HL-60 (cell line): ENCODE measurements at regions not wholly inside any gene's neighbourhood (a gene's known extent, or its start where the extent isn't known, plus 50 kb on each side); places are given as distances from the start of the nearest gene placed in this dataset.

Source experiments
- DNase-seq, 2 experiments: peaks; one replicate each; pipeline ENCODE4 v3.0.0-alpha.2; 2010 to 2020; ENCODE audit warnings: low read depth in 1 of 2, low spot score in 1 of 2
- H3K27ac ChIP-seq: fragments of 250-450 bp; sonication (Bioruptor Pico); replicated peaks from 2 replicates; pipeline ENCODE4 v1.5.1; 2020; ENCODE audit warnings: mild to moderate bottlenecking, moderate library complexity
- H3K27me3 ChIP-seq: fragments of 250-450 bp; sonication (Bioruptor Pico); 2 replicates; pipeline ENCODE4 v1.5.1; 2021; ENCODE audit warnings: mild to moderate bottlenecking, moderate library complexity; ENCODE audit not compliant: insufficient read depth, poor library complexity, severe bottlenecking
- H3K4me3 ChIP-seq: replicated peaks from 2 replicates; pipeline ENCODE4 v1.5.1; 2011; ENCODE audit warnings: mild to moderate bottlenecking, control low read depth, low read length; ENCODE audit not compliant: insufficient read depth
- GABPA ChIP-seq: IDR thresholded peaks from 2 replicates; pipeline ENCODE4 v1.6.1; 2012; ENCODE audit warnings: low read depth
- POLR2AphosphoS5 ChIP-seq: IDR thresholded peaks from 2 replicates; pipeline ENCODE4 v1.6.1; 2012; ENCODE audit warnings: low read depth
- SPI1 ChIP-seq: IDR thresholded peaks from 2 replicates; pipeline ENCODE4 v1.6.1; 2012; ENCODE audit warnings: low read depth, mild to moderate bottlenecking, borderline replicate concordance
- TF ChIP-seq, protein P1 (sequence below): IDR thresholded peaks from 2 replicates; pipeline ENCODE4 v1.6.1; 2012; ENCODE audit warnings: low read depth; ENCODE audit not compliant: insufficient replicate concordance
- TF ChIP-seq, protein P2 (sequence below): IDR thresholded peaks from one replicate; pipeline ENCODE4 v1.5.1; 2011; ENCODE audit warnings: low read length, control low read depth, inconsistent platforms; ENCODE audit not compliant: insufficient read depth

DNA sequence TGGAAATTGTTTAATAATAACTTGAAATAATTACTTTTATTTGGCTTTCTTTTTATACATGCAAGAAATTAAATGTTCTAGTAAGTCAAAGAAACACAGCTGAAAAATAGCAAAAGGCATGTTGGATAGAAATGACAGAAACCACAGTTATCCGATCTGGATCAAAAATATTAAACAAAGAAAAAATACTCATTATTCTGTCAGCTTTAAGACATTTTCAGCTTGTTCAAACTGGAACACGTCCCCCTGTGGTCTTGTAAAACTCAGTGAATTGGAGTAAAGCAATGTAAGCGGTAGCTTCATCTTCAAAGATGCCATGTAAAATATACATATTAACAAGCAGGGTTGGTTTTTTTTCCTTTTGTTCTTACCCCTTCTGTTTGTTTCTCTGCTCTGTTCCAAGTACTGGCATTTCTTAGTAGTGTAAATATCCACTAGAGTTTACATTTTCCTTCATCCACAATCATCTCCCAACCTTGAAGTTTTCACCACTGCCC lies 223.4 kb downstream of the IGSF11 start:
- no peaks in the 10 kb centered on the region for H3K27me3 ChIP-seq
- TF ChIP-seq SPI1, result no peak
- TF ChIP-seq, protein P1, sequence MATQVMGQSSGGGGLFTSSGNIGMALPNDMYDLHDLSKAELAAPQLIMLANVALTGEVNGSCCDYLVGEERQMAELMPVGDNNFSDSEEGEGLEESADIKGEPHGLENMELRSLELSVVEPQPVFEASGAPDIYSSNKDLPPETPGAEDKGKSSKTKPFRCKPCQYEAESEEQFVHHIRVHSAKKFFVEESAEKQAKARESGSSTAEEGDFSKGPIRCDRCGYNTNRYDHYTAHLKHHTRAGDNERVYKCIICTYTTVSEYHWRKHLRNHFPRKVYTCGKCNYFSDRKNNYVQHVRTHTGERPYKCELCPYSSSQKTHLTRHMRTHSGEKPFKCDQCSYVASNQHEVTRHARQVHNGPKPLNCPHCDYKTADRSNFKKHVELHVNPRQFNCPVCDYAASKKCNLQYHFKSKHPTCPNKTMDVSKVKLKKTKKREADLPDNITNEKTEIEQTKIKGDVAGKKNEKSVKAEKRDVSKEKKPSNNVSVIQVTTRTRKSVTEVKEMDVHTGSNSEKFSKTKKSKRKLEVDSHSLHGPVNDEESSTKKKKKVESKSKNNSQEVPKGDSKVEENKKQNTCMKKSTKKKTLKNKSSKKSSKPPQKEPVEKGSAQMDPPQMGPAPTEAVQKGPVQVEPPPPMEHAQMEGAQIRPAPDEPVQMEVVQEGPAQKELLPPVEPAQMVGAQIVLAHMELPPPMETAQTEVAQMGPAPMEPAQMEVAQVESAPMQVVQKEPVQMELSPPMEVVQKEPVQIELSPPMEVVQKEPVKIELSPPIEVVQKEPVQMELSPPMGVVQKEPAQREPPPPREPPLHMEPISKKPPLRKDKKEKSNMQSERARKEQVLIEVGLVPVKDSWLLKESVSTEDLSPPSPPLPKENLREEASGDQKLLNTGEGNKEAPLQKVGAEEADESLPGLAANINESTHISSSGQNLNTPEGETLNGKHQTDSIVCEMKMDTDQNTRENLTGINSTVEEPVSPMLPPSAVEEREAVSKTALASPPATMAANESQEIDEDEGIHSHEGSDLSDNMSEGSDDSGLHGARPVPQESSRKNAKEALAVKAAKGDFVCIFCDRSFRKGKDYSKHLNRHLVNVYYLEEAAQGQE, result no peak
- no peak for TF ChIP-seq GABPA
- TF ChIP-seq POLR2AphosphoS5, result no peak
- TF ChIP-seq, protein P2, sequence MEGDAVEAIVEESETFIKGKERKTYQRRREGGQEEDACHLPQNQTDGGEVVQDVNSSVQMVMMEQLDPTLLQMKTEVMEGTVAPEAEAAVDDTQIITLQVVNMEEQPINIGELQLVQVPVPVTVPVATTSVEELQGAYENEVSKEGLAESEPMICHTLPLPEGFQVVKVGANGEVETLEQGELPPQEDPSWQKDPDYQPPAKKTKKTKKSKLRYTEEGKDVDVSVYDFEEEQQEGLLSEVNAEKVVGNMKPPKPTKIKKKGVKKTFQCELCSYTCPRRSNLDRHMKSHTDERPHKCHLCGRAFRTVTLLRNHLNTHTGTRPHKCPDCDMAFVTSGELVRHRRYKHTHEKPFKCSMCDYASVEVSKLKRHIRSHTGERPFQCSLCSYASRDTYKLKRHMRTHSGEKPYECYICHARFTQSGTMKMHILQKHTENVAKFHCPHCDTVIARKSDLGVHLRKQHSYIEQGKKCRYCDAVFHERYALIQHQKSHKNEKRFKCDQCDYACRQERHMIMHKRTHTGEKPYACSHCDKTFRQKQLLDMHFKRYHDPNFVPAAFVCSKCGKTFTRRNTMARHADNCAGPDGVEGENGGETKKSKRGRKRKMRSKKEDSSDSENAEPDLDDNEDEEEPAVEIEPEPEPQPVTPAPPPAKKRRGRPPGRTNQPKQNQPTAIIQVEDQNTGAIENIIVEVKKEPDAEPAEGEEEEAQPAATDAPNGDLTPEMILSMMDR, result no peak
- no peak overlapping the region for H3K27ac ChIP-seq
- H3K4me3 ChIP-seq, result no peak overlapping the region
- no peak for DNase-seq

DNA sequence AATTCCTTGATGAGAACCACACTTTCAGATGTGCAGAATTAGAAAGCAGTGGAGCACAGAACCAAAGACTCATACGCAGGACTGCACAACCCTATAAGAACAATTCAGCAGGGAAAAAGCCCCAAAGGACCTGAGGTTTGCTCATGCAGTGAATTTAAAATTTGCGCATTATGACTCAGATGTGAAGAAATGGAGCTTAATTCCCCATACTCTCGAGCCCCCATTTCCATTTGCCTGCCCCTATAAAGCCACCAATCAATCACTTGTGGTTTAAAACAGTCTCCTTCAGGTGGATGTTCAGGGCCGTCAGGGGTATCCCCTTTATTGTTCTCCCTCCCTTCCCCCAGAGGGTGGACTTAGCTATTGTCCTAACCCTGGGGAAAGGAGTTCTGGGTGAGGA lies 221.2 kb downstream of the IGSF11 start:
- H3K4me3 ChIP-seq, result no peak overlapping the region
- TF ChIP-seq, protein P1, result no peak
- TF ChIP-seq, protein P2, result no peak
- no peak for TF ChIP-seq GABPA
- TF ChIP-seq POLR2AphosphoS5, result no peak
- TF ChIP-seq SPI1, result no peak
- no peaks in the 10 kb centered on the region for H3K27me3 ChIP-seq
- no peak overlapping the region for H3K27ac ChIP-seq
- no peak for DNase-seq

DNA sequence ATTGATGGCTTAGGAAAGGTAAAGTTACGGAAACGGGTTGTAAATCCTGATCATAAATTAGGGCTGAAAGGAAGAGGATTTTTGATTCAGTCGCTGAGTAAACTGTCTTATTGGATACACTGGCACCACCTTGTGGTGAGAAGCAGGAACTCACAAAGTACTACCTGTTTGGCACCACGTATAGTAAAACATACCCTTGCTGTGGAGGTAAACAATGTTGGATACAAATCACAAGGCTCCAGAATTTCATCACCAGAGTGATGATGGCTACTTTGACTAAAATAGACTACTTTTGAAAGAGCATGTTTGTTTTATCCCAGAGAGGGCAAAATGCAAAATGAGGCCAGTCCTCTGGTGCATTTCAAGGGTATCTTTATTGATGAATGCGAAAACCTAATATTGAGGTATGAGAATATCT lies 216.9 kb downstream of the IGSF11 start:
- TF ChIP-seq GABPA, result no peak
- TF ChIP-seq, protein P2, result peak; percentile 51
- TF ChIP-seq, protein P1, result no peak
- peak; percentile 14 to 16 for DNase-seq
- Histone ChIP-seq H3K4me3 (no peak overlapping the region), H3K27ac (no peak overlapping the region), H3K27me3 (no peaks in the 10 kb centered on the region)
